NT2/D1 (cell line): ENCODE measurements at regions not wholly inside any gene's neighbourhood (a gene's known extent, or its start where the extent isn't known, plus 50 kb on each side); places are given as distances from the start of the nearest gene placed in this dataset.
"Not testable (repeated sequence)": the region's sequence is repeated elsewhere in the genome, so short reads cannot be mapped to it uniquely, and the experiment has no call there.

ENCODE experiments used
- DNase-seq: peaks from one replicate; pipeline ENCODE4 v3.0.0-alpha.2; 2011; ENCODE audit warnings: low read depth, low spot score
- H3K27me3 ChIP-seq: 2 replicates; pipeline ENCODE4 v1.6.0; 2011; ENCODE audit warnings: mild to moderate bottlenecking; ENCODE audit not compliant: insufficient read length, insufficient read depth
- H3K36me3 ChIP-seq: 2 replicates; pipeline ENCODE4 v1.6.1; 2011; ENCODE audit warnings: mild to moderate bottlenecking, low read length, mixed read lengths; ENCODE audit not compliant: insufficient read depth, insufficient read length
- H3K4me1 ChIP-seq: 2 replicates; pipeline ENCODE4 v1.5.1; 2011; ENCODE audit not compliant: insufficient read depth, insufficient read length
- H3K4me3 ChIP-seq: 2 replicates; pipeline ENCODE4 v1.5.1; 2011; ENCODE audit warnings: low read depth; ENCODE audit not compliant: insufficient read length
- H3K9ac ChIP-seq: 2 replicates; pipeline ENCODE4 v1.6.0; 2011; ENCODE audit warnings: low read depth; ENCODE audit not compliant: insufficient read length
- H3K9me3 ChIP-seq: 2 replicates; pipeline ENCODE4 v1.5.1; 2011; ENCODE audit warnings: mild to moderate bottlenecking, low read length; ENCODE audit not compliant: insufficient read depth
- SUZ12 ChIP-seq: IDR thresholded peaks from 2 replicates; pipeline ENCODE4 v1.6.1; 2011; ENCODE audit not compliant: insufficient read length, insufficient read depth; ENCODE audit errors: extremely low read depth
- YY1 ChIP-seq: IDR thresholded peaks from 2 replicates; pipeline ENCODE4 v1.6.1; 2011; ENCODE audit not compliant: insufficient read length, insufficient read depth
- ZNF274 ChIP-seq: IDR thresholded peaks from 2 replicates; pipeline ENCODE4 v1.6.1; 2011; ENCODE audit warnings: mild to moderate bottlenecking, low read depth, low read length

- Histone ChIP-seq H3K4me3 (no peak overlapping the region), H3K27me3 (no peaks in the 10 kb centered on the region), H3K4me1 (no peaks in the 10 kb centered on the region), H3K9ac (no peak overlapping the region), H3K36me3 (no peaks in the 10 kb centered on the region), H3K9me3 (peaks cover 9% of the 10 kb centered on the region; the same call in 1 of the 2 replicates)
- no peak for DNase-seq
- TF ChIP-seq SUZ12 = no peak
- no peak for TF ChIP-seq YY1
- no peak for TF ChIP-seq ZNF274
These were observed 766.7 kb downstream of the ZBBX start for GRCh38 chr3:166613365-166613764.

GRCh38 chr3:166612761-166613160, 767.3 kb downstream of the ZBBX start:
- not testable (repeated sequence) for H3K4me3 ChIP-seq, DNase-seq, H3K36me3 ChIP-seq, H3K9me3 ChIP-seq, H3K9ac ChIP-seq, H3K27me3 ChIP-seq, H3K4me1 ChIP-seq

- H3K36me3 ChIP-seq = no peaks in the 10 kb centered on the region
- H3K27me3 ChIP-seq = no peaks in the 10 kb centered on the region
- no peaks in the 10 kb centered on the region for H3K9me3 ChIP-seq
- H3K9ac ChIP-seq = no peak overlapping the region
- H3K4me3 ChIP-seq = no peak overlapping the region
- TF ChIP-seq YY1 (no peak), ZNF274 (no peak), SUZ12 (no peak)
- H3K4me1 ChIP-seq = no peaks in the 10 kb centered on the region
- no peak for DNase-seq
These were observed 770.8 kb upstream of the BCHE start for GRCh38 chr3:166607933-166608521.

DNA sequence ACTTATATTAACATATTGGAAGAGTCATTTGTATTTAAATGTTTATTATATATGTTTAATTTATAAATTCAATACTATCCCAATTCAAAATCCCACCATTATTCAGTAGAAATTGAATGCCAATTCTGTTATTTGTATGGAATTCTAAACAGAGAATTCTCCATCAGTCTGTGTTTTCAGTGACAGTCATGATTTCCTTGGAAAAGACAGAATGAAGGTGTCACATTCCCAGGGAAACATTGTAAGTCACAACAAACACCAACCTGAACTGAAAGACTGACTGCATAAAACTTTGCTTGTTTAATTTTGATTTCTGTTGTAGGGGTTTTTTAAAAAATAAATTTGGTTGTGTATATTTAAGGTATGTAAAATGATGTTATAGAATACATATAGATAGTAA, 769.8 kb upstream of the BCHE start:
- DNase-seq = no peak
- no peaks in the 10 kb centered on the region for H3K36me3 ChIP-seq
- no peaks in the 10 kb centered on the region for H3K4me1 ChIP-seq
- TF ChIP-seq YY1 = no peak
- TF ChIP-seq SUZ12 = no peak
- TF ChIP-seq ZNF274 = no peak
- H3K9ac ChIP-seq = no peak overlapping the region
- H3K4me3 ChIP-seq = no peak overlapping the region
- H3K9me3 ChIP-seq = no peaks in the 10 kb centered on the region
- no peaks in the 10 kb centered on the region for H3K27me3 ChIP-seq

- Histone ChIP-seq H3K27me3 (no peaks in the 10 kb centered on the region), H3K4me1 (no peaks in the 10 kb centered on the region), H3K9me3 (no peaks in the 10 kb centered on the region), H3K9ac (no peak overlapping the region), H3K36me3 (no peaks in the 10 kb centered on the region), H3K4me3 (no peak overlapping the region)
- TF ChIP-seq SUZ12 (no peak), ZNF274 (no peak), YY1 (no peak)
- no peak for DNase-seq
These were observed 756.6 kb upstream of the BCHE start for GRCh38 chr3:166593776-166594175.

GRCh38 chr3:166582236-166582635, 745.0 kb upstream of the BCHE start:
- H3K27me3 ChIP-seq = no peaks in the 10 kb centered on the region
- no peak overlapping the region for H3K4me3 ChIP-seq
- H3K4me1 ChIP-seq = no peaks in the 10 kb centered on the region
- DNase-seq = no peak
- no peaks in the 10 kb centered on the region for H3K9me3 ChIP-seq
- TF ChIP-seq ZNF274 = no peak
- TF ChIP-seq YY1 = no peak
- TF ChIP-seq SUZ12 = no peak
- no peaks in the 10 kb centered on the region for H3K36me3 ChIP-seq
- no peak overlapping the region for H3K9ac ChIP-seq

- TF ChIP-seq YY1 (no peak), ZNF274 (no peak), SUZ12 (no peak)
- Histone ChIP-seq H3K9ac (no peak overlapping the region), H3K4me3 (no peak overlapping the region), H3K36me3 (no peaks in the 10 kb centered on the region), H3K9me3 (no peaks in the 10 kb centered on the region), H3K4me1 (no peaks in the 10 kb centered on the region), H3K27me3 (no peaks in the 10 kb centered on the region)
- DNase-seq = no peak
These were observed 743.3 kb upstream of the BCHE start for GRCh38 chr3:166580561-166580960.

DNA sequence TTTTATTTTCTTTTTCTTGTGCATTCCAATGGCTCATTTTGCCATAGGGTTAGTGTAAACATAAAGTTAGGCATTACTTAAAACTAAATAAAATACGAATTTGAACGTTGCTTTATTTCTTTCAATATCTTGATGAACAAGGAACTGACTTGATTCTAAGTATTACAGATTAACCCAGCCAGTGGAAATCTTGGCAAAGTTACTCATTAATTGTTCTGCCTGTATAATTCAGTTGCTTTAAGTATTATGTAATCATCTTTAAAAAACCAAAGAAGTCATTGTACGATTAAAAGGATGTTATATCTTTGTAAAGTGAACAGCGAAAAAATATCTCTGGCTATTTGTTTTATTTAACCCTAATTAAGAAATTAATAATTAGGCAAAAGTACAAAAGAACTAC, 737.9 kb upstream of the BCHE start:
- H3K9me3 ChIP-seq = 0 out of 2 replicates have a peak, but pooled peaks cover 6% of the 10 kb centered on the region
- no peak for DNase-seq
- TF ChIP-seq ZNF274 (no peak), YY1 (no peak)
- no peaks in the 10 kb centered on the region for H3K27me3 ChIP-seq
- H3K9ac ChIP-seq = no peak overlapping the region
- no peaks in the 10 kb centered on the region for H3K36me3 ChIP-seq
- H3K4me3 ChIP-seq = no peak overlapping the region
- H3K4me1 ChIP-seq = no peaks in the 10 kb centered on the region

DNA sequence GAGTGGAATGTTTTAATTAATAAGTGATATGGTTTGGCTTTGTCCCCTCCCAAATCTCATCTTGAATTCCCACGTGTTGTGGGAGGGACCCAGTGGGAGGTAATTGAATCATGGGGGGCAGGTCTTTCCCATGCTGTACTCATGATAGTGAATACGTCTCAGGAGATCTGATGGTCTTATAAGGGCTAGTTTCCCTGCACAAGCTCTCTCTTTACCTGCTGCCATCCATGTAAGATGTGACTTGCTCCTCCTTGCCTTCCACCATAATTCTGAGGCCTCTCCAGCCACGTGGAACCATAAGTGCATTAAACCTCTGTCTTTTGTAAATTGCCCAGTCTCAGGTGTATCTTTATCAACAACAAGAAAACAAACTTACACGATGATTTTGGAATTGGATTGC, 734.5 kb upstream of the BCHE start:
- not testable (repeated sequence) for H3K9me3 ChIP-seq, H3K36me3 ChIP-seq, DNase-seq, H3K9ac ChIP-seq, H3K4me3 ChIP-seq, H3K4me1 ChIP-seq, H3K27me3 ChIP-seq
